Peyer's patch (tissue), 4 donors: ENCODE measurements at regions not wholly inside any gene's neighbourhood (a gene's known extent, or its start where the extent isn't known, plus 50 kb on each side); places are given as distances from the start of the nearest gene placed in this dataset.

ENCODE experiments used
- DNase-seq, 3 donors: peaks; one replicate each; pipeline ENCODE4 v3.0.0-alpha.2; 2017 to 2019
- H3K27ac ChIP-seq, 4 donors: fragments of 200-600 bp; sonication (generic); one replicate each; pipeline ENCODE4 v1.5.1; 2016 to 2019
- H3K27me3 ChIP-seq, 2 donors: fragments of 200-600 bp; sonication (generic); one replicate each; pipeline ENCODE4 v1.5.1; 2019
- H3K36me3 ChIP-seq, 3 donors: fragments of 200-600 bp; sonication (generic); one replicate each; pipeline ENCODE4 v1.5.1; 2016 to 2019
- H3K4me1 ChIP-seq, 4 donors: fragments of 200-600 bp; sonication (generic); one replicate each; pipeline ENCODE4 v1.5.1; 2016 to 2019
- H3K4me3 ChIP-seq, 4 donors: fragments of 200-600 bp; sonication (generic); 1 replicate in 3 of 4; 2 replicates in 1 of 4; pipeline ENCODE4 v1.5.1; 2016 to 2019; ENCODE audit warnings: mild to moderate bottlenecking in 1 of 4
- H3K9me3 ChIP-seq, 4 donors: fragments of 200-600 bp; sonication (generic); one replicate each; pipeline ENCODE4 v1.5.1; 2016 to 2019; ENCODE audit warnings: mild to moderate bottlenecking in 1 of 4
- CTCF ChIP-seq, 6 experiments: fragments of 450-650 bp in 4 of 6; fragments of 200-600 bp in 2 of 6; sonication (generic) in 1 of 6; IDR thresholded peaks; one replicate each; pipeline ENCODE4 v1.5.1; 2017 to 2019; ENCODE audit warnings: antibody characterized with exemption in 6 of 6, mild to moderate bottlenecking in 3 of 6, moderate library complexity in 1 of 6
- POLR2A ChIP-seq, 2 donors: fragments of 450-650 bp; IDR thresholded peaks; one replicate each; pipeline ENCODE4 v1.5.1; 2017; ENCODE audit warnings: antibody characterized with exemption in 2 of 2, mild to moderate bottlenecking in 2 of 2, moderate library complexity in 2 of 2

- H3K4me3 ChIP-seq: no peak overlapping the region
- H3K27me3 ChIP-seq: no peaks in the 10 kb centered on the region
- no peak for DNase-seq
- H3K4me1 ChIP-seq: no peaks in the 10 kb centered on the region
- no peaks in the 10 kb centered on the region for H3K9me3 ChIP-seq
- H3K27ac ChIP-seq: no peak overlapping the region
- H3K36me3 ChIP-seq: no peaks in the 10 kb centered on the region
- TF ChIP-seq POLR2A (IDR thresholded peaks at IDR 0.05): no peak
- no peak for TF ChIP-seq CTCF (IDR thresholded peaks at IDR 0.05)
Observed at GRCh38 chr2:4415171-4415570, 711.8 kb downstream of the DCDC2C start.

GRCh38 chr2:4415810-4416413 is 712.5 kb downstream of the DCDC2C start:
- Histone ChIP-seq H3K4me3 (no peak overlapping the region), H3K27me3 (no peaks in the 10 kb centered on the region), H3K27ac (no peak overlapping the region), H3K9me3 (no peaks in the 10 kb centered on the region), H3K36me3 (no peaks in the 10 kb centered on the region), H3K4me1 (no peaks in the 10 kb centered on the region)
- TF ChIP-seq CTCF (IDR thresholded peaks at IDR 0.05): no peak
- no peak for TF ChIP-seq POLR2A (IDR thresholded peaks at IDR 0.05)
- DNase-seq: no peak

- Histone ChIP-seq H3K4me1 (no peaks in the 10 kb centered on the region), H3K27me3 (no peaks in the 10 kb centered on the region), H3K27ac (no peak overlapping the region), H3K9me3 (no peaks in the 10 kb centered on the region), H3K36me3 (no peaks in the 10 kb centered on the region), H3K4me3 (no peak overlapping the region)
- DNase-seq: no peak
- TF ChIP-seq POLR2A (IDR thresholded peaks at IDR 0.05) (no peak), CTCF (IDR thresholded peaks at IDR 0.05) (no peak)
Observed at GRCh38 chr2:4416431-4416830, 713.1 kb downstream of the DCDC2C start.

- no peak overlapping the region for H3K4me3 ChIP-seq
- H3K4me1 ChIP-seq: no peaks in the 10 kb centered on the region
- no peaks in the 10 kb centered on the region for H3K27me3 ChIP-seq
- no peaks in the 10 kb centered on the region for H3K36me3 ChIP-seq
- no peak for DNase-seq
- H3K27ac ChIP-seq: no peak overlapping the region
- TF ChIP-seq CTCF (IDR thresholded peaks at IDR 0.05) (no peak), POLR2A (IDR thresholded peaks at IDR 0.05) (no peak)
- H3K9me3 ChIP-seq: no peaks in the 10 kb centered on the region
Observed at GRCh38 chr2:4417771-4418170, 714.4 kb downstream of the DCDC2C start.

GRCh38 chr2:4420032-4420431 is 716.7 kb downstream of the DCDC2C start:
- Histone ChIP-seq H3K4me1 (no peaks in the 10 kb centered on the region), H3K27me3 (no peaks in the 10 kb centered on the region), H3K9me3 (no peaks in the 10 kb centered on the region), H3K36me3 (no peaks in the 10 kb centered on the region), H3K27ac (no peak overlapping the region), H3K4me3 (no peak overlapping the region)
- TF ChIP-seq POLR2A (IDR thresholded peaks at IDR 0.05) (no peak), CTCF (IDR thresholded peaks at IDR 0.05) (no peak)
- DNase-seq: no peak

- H3K9me3 ChIP-seq: no peaks in the 10 kb centered on the region
- TF ChIP-seq CTCF (IDR thresholded peaks at IDR 0.05) (no peak), POLR2A (IDR thresholded peaks at IDR 0.05) (no peak)
- no peak for DNase-seq
- no peak overlapping the region for H3K27ac ChIP-seq
- H3K4me3 ChIP-seq: no peak overlapping the region
- H3K27me3 ChIP-seq: no peaks in the 10 kb centered on the region
- H3K36me3 ChIP-seq: no peaks in the 10 kb centered on the region
- H3K4me1 ChIP-seq: no peaks in the 10 kb centered on the region
Observed at GRCh38 chr2:4424153-4424552, 720.8 kb downstream of the DCDC2C start.
